Stimulated activated CD8-positive, alpha-beta memory T cell treated with anti-CD3 and anti-CD28 coated beads, Interleukin-15, amount 100 ng/mL, for 1 hour (primary cell): ENCODE measurements at regions not wholly inside any gene's neighbourhood (a gene's known extent, or its start where the extent isn't known, plus 50 kb on each side); places are given as distances from the start of the nearest gene placed in this dataset.
"Not testable (repeated sequence)": the region's sequence is repeated elsewhere in the genome, so short reads cannot be mapped to it uniquely, and the experiment has no call there.

Source experiments
- DNase-seq: peaks from one replicate; pipeline ENCODE4 v3.0.0-alpha.2; 2020; ENCODE audit warnings: low read depth

DNA sequence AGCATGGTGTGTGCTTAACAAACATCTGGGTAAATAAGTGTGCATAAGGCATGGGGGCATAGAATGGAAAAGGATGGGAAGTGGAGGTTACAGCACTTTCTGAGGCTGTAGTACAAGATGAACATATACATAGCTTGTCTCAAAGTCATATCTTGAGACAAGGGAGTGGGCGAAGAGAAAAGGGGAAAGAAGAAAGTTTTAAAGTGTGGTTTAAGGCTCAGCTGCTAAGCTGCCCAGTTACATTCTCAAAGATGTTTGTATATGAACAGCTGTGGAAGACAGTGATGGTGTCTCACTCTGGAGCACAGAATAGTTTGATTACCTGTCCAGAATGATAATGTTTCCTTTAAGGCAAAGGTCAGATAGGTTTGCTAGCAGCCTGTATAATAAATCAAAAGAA lies 61.9 kb upstream of the LANCL2 start:
- DNase-seq, result no peak

DNA sequence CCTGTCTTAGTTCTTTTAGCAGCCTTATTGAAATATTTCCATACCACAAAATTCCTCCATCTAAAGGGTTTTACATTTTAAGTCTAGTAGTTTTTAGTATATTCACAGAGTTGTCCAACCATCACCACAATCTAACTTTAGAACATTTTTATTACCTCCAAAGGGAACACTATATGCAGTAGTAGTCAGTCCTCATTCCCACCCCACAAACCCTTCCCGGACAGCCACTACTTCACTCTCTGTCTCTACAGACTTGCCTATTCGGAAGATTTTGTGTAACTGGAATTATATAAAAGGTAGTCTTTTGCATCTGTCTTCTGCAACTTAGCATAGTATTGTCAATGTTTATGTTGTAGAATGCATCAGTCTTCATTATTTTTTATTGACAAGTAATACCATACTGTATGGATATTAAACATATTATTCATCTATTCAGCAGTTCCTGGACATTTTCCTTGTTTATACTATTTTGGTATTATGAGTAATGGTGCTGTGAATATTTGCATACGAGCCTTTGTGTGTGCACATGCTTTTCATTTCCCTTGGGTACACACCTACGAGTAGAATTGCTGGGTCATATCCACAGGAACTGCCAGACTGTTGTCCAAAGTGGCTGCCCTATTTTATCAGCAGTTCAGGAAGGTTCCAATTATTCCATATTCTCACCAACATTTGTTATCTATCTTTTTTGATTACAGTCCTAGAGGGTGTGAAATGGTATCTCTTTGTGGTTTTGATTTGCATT lies 60.9 kb upstream of the LANCL2 start:
- no peak for DNase-seq

DNA sequence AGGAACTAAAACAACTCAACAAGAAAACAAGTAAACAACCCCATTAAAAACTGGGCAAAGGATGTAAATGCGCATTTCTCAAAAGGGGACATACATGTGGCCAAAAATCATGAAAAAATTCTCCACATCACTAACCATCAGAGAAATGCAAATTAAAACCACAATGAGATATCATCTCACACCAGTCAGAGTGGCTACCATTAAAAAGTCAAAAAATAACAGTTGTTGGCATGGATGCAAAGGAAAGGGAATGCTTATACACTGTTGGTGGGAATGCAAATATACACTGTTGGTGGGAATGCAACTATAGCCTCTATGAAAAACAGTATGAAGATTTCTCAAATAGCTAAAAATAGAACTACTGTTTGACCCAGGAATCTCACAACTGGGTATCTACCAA lies 60.0 kb upstream of the LANCL2 start:
- DNase-seq, result no peak

DNA sequence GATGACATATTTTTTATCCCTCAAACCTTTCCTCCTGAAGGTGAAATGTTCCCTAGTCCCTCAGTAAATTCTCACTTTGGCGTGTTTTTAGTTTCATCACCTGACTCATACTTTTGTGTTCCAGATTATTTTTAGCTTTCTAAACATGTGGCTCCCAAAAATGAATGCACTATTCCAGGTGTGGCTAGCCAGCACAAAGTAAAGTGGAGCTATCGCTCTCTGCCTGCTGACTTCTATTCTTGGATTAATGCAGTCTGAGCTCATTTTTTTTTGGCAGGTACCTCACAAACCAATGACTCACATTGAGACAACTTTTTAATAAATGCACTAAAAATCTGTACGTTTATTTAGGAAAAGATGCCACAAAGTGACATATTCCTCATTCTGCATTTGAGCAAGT lies 58.8 kb upstream of the LANCL2 start:
- DNase-seq, result no peak

DNA sequence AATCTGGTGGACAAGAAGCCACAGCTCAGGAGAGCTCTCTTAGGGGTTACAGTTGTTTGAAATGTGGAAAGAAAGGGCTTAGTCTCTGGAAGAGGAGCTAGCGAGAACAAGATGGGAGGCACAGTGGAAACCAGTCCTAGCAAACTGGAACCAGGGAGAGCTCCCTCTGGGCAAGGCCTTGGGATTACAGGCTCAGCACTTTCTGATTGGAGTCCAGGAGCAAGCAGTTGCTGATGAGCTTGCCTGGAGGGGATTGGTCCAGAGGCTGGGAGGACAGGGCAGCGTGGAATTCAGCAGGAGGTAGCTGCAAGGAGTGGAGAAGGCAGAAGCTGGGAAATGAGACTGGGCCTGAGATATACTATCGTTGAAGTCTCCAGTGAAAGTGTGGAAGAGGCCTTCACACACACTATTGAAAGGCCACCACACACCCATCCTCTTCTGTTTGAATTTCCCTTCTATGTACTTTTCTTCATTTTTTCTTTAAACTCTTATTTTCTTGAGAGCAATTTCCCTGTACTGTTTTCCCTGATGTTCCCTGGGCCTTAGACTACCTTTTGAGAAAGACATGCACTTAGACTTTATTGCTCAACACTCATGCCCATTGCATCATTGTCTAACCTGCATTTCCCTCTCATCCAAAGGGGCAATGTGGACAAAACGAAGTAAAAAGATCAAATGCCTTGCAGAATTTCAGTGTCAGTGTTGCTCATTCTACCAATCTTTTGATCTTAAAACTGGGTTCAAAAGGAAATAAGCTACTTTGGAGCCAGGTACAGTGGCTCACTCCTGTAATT lies 57.8 kb upstream of the LANCL2 start:
- DNase-seq, result no peak

DNA sequence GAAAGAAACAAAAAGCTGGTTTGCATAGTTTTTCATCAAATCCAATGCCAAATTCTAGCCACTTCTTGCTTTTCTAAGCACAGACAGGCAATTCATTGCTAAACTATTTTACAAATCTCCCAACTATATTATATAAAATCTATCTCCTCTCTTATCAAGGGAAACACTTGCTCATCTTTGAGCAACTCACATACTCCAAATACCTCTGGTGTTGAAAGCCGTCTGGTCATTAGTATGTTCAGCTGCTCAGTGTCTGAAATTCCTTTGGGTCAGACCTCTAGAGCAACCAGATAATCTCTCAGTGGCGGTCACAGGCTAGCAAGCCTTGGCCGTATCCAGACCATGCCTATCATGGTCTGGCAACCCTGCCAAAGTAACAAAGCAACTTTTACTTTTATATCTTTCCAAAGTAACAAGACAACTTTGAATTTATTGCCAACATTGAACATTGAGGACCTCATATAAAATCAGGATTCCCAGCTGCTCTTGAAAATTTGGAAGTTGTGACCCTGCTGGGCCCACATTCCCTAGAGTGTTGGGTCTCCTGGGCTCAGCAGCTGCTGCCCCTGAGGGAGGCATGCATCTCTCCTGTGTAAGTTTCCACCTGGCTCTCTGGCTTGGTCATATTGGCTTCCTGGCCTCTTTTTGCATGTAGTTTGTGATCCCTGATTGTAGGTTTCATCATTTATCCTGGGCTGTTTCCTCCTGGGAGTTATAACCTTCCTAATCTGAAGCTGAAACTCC lies 56.8 kb upstream of the LANCL2 start:
- DNase-seq, result no peak

DNA sequence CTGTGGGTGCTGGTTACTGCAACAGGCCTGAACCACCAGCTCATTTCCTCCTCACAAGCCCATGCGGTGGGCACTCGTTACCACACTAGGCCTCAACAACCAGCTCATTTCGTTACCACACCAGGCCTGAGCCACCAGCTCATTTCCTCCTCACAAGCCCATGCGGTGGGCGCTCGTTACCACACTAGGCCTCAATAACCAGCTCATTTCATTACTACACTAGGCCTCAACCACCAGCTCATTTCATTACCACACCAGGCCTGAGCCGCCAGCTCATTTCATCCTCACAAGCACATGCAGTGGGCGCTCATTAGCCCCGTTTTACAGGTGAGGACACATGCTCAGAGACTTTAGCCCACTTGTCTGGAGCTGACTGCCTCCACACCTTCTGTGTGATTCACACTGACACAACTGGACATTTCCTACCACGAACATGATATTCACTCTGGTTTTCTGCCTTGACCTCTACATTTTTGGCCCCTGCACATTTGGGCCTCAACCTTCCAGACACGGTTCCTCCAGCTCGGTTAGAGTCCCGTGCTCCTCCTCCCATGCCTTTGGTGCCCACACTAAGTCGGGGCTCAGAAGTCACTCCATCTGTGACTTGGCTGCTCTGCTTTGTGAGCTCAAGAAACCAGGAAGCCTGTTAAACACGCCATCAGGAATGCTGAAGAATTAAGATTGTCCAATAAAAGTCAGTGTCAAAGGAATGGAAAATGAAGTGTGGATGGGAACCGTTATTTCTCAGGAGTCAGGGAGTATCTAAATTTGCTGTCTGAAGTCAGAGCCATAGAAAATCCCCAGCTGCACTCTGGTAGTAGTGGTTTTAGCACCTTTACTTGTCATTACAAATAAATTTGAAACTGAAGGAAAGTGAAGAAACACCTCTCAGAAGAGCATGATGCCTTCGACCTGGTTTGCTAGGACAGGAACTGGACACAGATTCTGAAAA lies 55.8 kb upstream of the LANCL2 start:
- no peak for DNase-seq

DNA sequence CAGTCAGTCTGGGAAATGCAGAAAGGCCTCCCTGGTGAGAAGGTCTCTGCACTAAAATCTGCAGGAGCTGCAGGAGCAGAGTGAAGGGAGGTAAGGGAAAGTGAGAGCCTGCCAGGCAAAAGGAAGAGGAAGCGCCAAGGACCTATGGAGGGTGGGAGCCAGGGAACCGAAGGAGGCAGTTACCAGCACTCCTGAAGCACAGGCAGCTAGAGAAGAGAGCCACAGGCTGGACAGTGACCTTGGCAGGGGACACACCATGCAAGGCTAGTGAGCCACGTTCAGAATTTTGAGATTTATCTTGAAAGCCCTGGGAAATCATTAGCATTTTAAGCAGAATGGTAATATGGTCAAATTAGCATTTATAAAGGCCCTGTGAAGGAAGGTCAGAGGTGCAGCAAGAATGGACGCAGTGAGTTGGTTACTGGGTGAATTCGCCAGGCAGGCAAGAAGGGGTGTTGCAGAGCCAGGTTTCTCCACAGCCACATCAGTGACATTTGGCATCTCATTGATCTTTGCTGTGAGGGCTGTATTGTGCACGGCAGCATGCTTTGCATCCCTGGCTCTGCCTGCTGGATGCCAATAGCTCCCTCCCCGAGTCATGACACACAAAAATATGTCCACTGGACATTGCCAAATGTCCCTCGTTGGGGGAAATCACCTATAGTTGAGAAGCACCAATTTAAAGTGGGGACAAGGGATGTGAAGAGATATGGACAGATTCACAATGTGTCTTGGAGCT lies 54.7 kb upstream of the LANCL2 start:
- no peak for DNase-seq

DNA sequence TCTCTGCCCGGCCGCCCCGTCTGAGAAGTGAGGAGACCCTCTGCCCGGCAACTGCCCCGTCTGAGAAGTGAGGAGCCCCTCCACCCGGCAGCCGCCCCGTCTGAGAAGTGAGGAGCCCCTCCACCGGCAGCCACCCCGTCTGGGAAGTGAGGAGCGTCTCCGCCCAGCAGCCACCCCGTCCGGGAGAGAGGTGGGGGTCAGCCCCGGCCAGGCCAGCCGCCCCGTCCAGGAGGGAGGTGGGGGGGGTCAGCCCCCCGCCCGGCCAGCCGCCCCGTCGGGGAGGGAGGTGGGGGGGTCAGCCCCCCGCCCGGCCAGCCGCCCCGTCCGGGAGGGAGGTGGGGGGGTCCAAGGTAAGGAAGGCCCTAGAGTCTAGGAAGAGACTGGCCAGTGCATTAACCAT lies 53.2 kb upstream of the LANCL2 start:
- not testable (repeated sequence) for DNase-seq

DNA sequence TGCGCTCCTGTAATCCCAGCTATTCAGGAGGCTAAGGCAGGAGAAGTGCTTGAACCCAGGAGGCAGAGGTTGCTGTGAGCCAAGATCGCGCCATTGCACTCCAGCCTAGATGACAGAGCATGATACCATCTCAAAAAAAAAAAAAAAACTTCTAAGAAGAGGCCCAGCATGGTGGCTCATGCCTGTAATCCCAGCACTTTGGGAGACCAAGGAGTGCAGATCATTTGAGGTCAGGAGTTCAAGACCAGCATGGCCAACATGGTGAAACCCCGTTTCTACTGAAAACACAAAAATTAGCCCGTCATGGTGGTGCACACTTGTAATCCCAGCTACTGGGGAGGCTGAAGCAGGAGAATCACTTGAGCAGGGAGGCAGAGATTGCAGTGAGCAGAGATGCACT lies 51.5 kb upstream of the LANCL2 start:
- not testable (repeated sequence) for DNase-seq

DNA sequence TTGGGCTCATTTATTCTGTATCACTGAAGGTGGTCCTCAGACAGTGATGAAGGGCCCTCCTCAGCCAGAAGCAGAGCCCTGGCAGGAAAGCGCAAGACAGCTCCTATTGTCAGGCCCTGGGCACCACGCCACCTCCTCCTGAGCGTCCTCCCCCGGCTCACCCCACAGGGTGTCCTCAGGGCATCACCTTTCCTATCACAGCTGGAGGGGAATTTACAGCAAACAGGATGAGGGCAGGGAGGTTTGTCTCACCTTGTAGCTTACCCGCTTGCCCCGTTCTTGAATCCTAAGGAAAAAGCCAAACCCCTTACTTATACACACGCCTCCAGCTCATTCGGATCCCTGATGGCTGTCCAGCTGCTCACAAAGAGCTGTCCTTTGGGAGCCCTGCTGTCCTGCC lies 50.2 kb upstream of the LANCL2 start:
- DNase-seq, result no peak
